Mucosa of stomach (tissue), 1 donor: ENCODE measurements at regions not wholly inside any gene's neighbourhood (a gene's known extent, or its start where the extent isn't known, plus 50 kb on each side); places are given as distances from the start of the nearest gene placed in this dataset.

Source experiments
- H3K27me3 ChIP-seq: one replicate; pipeline ENCODE4 v1.7.0; 2013; ENCODE audit warnings: mild to moderate bottlenecking, low read length; ENCODE audit not compliant: control insufficient read depth, insufficient read depth
- H3K36me3 ChIP-seq: one replicate; pipeline ENCODE4 v1.7.0; 2013; ENCODE audit warnings: low read length; ENCODE audit not compliant: control insufficient read depth, insufficient read depth
- H3K4me1 ChIP-seq: one replicate; pipeline ENCODE4 v1.7.0; 2013; ENCODE audit warnings: mild to moderate bottlenecking, low read length; ENCODE audit not compliant: control insufficient read depth, insufficient read depth
- H3K4me3 ChIP-seq: one replicate; pipeline ENCODE4 v1.7.0; 2013; ENCODE audit warnings: low read length
- H3K9ac ChIP-seq: one replicate; pipeline ENCODE4 v1.7.0; 2013; ENCODE audit warnings: mild to moderate bottlenecking, low read length, moderate library complexity
- H3K9me3 ChIP-seq: one replicate; pipeline ENCODE4 v1.7.0; 2013; ENCODE audit warnings: mild to moderate bottlenecking, low read length, moderate library complexity; ENCODE audit not compliant: control insufficient read depth
- donor health status: Pancreatic carcinoma.

DNA sequence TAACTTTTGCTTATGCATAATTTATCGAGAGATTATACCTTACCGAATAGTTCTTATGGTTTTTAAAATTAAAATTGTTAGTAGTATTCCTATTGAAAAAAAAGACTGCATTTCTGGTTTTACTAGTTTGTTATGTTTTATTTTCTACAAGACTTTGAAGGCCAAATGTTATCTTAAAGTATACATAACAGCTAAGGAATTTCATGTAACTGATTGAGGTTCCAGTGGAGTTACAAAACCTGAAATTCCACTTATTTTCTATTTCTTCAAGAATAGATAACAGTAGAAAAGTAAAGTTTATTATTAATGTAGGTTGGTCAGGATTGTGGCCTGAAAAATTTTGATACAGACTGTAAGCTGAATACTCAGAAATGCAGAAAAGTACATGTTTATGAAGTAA lies 1216.0 kb upstream of the PCDH20 start:
- Histone ChIP-seq H3K36me3 (no peaks in the 10 kb centered on the region), H3K4me1 (no peaks in the 10 kb centered on the region), H3K4me3 (no peak overlapping the region), H3K27me3 (no peaks in the 10 kb centered on the region), H3K9me3 (no peaks in the 10 kb centered on the region), H3K9ac (no peak overlapping the region)

DNA sequence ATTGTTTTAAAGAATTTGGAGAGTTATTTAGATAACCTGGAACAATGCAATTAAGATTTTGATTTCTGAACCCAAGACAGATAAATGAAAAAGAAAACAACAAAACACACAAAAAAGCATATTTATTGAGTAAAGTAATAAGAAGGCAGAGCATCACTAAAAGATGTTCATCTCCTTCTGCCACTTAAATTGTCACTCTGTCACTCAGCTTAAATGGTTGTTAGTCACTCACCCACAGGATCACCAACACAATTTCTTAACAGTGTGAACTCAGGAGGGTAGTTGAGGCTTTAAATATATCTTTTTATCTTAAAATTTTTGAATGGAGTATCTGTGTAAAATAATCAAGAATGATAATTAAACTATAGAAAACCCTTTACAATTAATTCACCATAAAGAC lies 1215.5 kb upstream of the PCDH20 start:
- Histone ChIP-seq H3K9me3 (no peaks in the 10 kb centered on the region), H3K27me3 (no peaks in the 10 kb centered on the region), H3K4me3 (no peak overlapping the region), H3K9ac (no peak overlapping the region), H3K36me3 (no peaks in the 10 kb centered on the region), H3K4me1 (no peaks in the 10 kb centered on the region)

DNA sequence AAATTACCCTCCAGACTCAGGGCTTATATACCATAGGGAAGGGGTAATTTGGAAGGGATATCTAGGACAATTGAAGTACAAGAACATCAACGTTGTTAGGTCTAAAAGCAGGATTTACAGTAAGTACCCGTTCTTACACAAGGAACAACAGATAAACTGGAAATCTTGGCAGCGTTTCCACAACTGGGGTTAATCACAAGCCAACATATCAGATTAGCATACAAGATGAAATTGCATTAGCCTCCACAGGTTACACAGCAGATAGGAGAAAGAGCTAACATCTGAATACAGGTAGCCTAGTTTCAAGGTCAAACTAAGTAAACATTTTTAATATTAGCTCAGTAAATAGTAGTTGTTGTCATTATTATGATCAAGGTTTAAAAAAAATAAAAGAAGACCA lies 1214.0 kb upstream of the PCDH20 start:
- no peaks in the 10 kb centered on the region for H3K27me3 ChIP-seq
- H3K4me3 ChIP-seq, result no peak overlapping the region
- no peaks in the 10 kb centered on the region for H3K9me3 ChIP-seq
- no peaks in the 10 kb centered on the region for H3K36me3 ChIP-seq
- H3K9ac ChIP-seq, result no peak overlapping the region
- no peaks in the 10 kb centered on the region for H3K4me1 ChIP-seq

DNA sequence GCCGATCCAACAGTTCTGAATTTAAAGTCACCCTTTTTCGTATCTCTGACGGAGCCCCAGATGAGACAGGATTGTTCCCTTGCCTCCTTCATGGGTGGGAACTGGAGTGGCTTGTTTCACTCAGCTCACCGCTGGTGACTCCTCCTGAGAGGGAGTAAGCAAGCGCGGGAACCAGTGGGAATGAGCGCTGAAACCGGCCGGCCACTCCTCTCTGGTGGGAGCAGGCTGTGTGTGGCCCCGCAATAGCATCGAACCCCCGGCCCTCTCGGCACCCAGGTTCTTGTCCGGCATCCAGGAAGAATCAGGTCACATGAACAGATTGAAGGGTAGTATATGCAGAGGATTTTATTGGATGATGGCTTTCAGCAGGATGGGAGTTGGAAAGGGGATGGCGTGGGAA lies 1211.6 kb upstream of the PCDH20 start:
- Histone ChIP-seq H3K4me3 (no peak overlapping the region), H3K9ac (no peak overlapping the region), H3K9me3 (no peaks in the 10 kb centered on the region), H3K27me3 (no peaks in the 10 kb centered on the region), H3K4me1 (no peaks in the 10 kb centered on the region), H3K36me3 (no peaks in the 10 kb centered on the region)

DNA sequence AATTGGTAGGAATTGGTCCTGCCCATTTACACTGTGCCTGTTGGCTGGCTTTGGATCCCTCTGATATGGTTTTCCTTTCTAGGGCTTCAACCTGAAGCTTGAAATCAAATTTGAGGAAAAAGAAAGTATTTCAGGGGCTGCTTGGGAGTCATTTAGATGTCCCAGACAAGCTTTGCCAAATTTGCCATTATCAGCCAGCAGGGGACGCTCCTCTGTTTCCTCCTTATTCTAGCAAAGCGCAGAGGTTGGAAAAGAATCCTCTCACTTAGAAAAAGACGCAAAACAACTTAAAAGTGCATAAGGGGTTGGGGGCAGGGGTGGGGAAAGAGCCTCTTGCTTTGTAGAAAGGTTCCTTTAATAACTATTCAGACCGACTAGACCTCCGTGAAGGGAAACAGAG lies 1211.1 kb upstream of the PCDH20 start:
- no peaks in the 10 kb centered on the region for H3K27me3 ChIP-seq
- H3K36me3 ChIP-seq, result no peaks in the 10 kb centered on the region
- H3K9me3 ChIP-seq, result no peaks in the 10 kb centered on the region
- no peaks in the 10 kb centered on the region for H3K4me1 ChIP-seq
- no peak overlapping the region for H3K4me3 ChIP-seq
- H3K9ac ChIP-seq, result no peak overlapping the region

DNA sequence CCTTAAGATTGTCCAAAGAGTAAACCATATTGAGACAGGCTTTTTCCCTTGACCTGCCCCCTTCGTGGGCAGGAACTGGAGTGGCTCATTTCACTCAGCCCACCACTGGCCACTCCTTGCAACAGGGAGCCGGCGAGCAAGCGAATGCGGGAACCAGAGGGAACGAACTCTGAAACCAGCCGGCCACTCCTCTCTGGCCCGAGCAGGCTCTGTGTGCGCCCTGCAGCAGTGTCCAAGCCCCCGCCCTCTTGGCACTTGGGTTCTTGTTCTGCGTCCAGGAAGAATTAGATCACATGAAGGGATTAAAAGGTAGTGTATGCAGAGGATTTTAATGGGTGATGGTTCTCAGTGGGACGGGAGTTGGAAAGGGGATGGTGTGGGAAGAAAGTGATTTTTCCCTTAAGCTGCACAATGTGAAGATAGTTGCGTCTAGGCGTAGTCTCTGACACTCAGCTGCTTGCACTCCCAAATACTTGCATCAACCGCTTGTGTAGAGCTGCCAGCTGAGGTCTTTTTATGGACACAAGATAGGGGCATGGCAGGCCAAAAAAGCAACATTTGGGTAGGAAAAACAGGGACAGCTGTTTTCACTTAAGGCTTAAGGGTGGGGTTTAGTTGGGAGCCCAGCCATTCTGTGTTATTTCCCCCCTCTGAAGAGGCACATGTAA lies 1209.7 kb upstream of the PCDH20 start:
- Histone ChIP-seq H3K9ac (no peak overlapping the region), H3K27me3 (no peaks in the 10 kb centered on the region), H3K4me3 (no peak overlapping the region), H3K9me3 (no peaks in the 10 kb centered on the region), H3K36me3 (no peaks in the 10 kb centered on the region), H3K4me1 (no peaks in the 10 kb centered on the region)

DNA sequence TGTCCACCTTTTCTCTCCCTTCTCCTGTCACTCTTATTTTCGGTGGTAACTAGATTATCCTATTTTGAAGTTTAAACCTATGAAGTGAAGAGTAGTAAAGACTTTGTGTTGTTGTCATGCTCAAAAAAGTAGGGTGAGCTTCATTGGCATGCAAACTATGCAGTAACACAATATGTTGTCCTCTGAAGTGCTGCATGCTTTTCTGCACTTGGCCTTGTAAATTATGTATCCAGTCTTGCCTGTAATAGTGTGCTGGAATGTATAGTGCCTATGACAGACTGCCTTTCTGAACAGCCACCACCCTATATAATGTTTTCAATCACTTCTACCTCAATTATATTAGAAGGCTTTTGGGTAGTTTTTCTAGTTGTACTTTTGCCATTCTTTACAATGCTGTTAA lies 1198.2 kb upstream of the PCDH20 start:
- Histone ChIP-seq H3K9me3 (no peaks in the 10 kb centered on the region), H3K4me3 (no peak overlapping the region), H3K36me3 (no peaks in the 10 kb centered on the region), H3K4me1 (no peaks in the 10 kb centered on the region), H3K27me3 (no peaks in the 10 kb centered on the region), H3K9ac (no peak overlapping the region)

DNA sequence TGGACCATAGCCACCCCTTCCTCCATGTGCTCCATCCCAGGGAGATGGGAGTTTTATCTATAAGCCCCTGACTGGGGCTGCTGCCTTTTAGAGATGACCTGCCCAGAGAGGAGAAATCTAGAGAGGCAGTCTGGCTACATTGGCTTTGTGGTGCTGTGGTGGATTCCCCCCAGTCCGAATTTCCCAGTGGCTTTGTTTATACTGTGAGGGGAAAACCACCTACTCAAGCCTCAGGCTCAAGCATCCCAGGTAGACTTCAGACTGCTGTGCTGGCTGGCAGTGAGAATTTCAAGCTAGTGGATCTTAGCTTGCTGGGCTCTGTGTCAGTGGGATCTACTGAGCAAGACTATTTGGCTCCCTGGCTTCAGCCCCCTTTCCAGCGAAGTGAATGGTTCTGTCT lies 1195.7 kb upstream of the PCDH20 start:
- no peak overlapping the region for H3K4me3 ChIP-seq
- H3K27me3 ChIP-seq, result no peaks in the 10 kb centered on the region
- H3K9me3 ChIP-seq, result no peaks in the 10 kb centered on the region
- H3K9ac ChIP-seq, result no peak overlapping the region
- H3K36me3 ChIP-seq, result no peaks in the 10 kb centered on the region
- H3K4me1 ChIP-seq, result no peaks in the 10 kb centered on the region

DNA sequence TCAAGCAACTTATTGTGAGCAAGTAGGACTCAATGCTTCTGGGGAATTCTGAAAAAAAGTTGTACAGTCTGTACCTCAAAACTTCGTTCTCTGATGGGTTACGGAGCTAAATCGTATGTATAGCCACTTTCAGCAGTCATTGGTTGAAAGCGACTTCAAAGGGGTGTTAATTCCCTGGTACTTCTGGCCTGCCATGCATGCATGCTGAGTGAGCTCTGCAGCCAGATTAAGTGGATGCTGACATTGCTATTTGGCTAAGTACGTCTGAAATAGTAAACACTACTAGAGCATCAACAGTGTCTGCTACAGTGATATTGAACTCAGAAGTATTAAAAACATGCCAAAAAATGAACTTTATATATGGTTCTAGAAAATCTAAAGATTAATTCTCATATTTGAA lies 1183.1 kb upstream of the PCDH20 start:
- H3K4me1 ChIP-seq, result no peaks in the 10 kb centered on the region
- H3K27me3 ChIP-seq, result no peaks in the 10 kb centered on the region
- H3K36me3 ChIP-seq, result no peaks in the 10 kb centered on the region
- H3K9ac ChIP-seq, result no peak overlapping the region
- no peak overlapping the region for H3K4me3 ChIP-seq
- H3K9me3 ChIP-seq, result no peaks in the 10 kb centered on the region

DNA sequence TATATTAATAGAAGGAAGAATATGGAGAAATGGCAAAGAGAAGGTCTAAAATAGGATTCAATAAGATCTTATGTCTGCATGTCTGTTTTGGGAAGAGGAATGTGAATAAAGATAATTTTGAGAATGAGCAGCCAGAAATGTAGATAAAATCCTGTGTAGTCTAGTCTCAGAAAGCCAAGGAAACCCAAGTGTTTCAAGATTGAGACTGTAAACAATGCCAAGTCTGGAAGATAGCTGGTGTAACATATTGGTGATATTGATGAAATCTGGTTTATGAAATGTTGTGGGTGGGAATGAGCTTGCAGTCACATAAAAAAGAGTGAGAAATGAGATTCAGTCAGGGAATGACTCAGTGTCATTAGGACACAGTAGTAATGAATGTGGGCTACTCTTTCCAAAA lies 1180.3 kb upstream of the PCDH20 start:
- no peaks in the 10 kb centered on the region for H3K4me1 ChIP-seq

DNA sequence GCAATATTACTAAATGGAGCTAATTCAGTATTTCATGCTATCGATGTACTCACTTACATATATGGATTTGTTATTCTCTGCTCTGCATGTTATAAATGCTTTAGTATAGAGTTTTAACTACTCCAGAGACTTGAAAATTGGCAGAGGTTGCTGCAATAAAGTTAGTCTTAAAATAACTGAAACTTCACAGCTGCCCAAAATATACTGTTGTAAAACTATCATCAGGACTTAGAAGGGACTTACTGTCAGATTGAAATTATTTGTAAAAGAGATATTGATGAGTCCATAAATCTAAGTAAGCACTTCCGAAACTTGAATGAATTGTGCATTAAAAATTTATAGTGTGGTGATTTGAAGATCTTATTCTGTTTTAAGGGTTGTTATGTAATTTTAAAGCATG lies 1178.2 kb upstream of the PCDH20 start:
- H3K4me1 ChIP-seq, result no peaks in the 10 kb centered on the region
- H3K36me3 ChIP-seq, result no peaks in the 10 kb centered on the region
- H3K4me3 ChIP-seq, result no peak overlapping the region

More for the DNA sequence above, 1180.3 kb upstream of the PCDH20 start:
- no peak overlapping the region for H3K9ac ChIP-seq
- H3K27me3 ChIP-seq, result no peaks in the 10 kb centered on the region
- no peak overlapping the region for H3K4me3 ChIP-seq
- no peaks in the 10 kb centered on the region for H3K9me3 ChIP-seq
- H3K36me3 ChIP-seq, result no peaks in the 10 kb centered on the region

DNA sequence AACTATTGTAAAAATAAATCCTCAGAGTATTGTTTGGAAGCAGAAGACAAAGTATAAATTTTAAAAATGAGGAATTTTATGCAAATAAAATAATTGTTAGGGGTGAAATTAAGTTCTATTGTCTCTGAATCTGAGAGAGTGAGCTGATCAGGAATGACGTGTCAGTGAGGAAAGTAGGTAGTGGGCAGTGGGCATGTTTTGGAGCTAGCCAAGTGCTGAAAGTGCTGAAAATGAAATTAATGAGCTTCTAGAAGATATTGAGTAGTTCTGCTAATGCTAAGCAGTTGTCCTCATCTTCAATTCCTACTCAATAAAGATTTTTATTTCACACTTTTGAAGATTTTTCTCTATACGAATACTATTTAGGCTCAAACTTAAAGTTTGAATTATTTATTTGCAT lies 1167.8 kb upstream of the PCDH20 start:
- no peaks in the 10 kb centered on the region for H3K4me1 ChIP-seq
- no peaks in the 10 kb centered on the region for H3K9me3 ChIP-seq
- no peak overlapping the region for H3K9ac ChIP-seq
- no peak overlapping the region for H3K4me3 ChIP-seq
- no peaks in the 10 kb centered on the region for H3K36me3 ChIP-seq
- no peaks in the 10 kb centered on the region for H3K27me3 ChIP-seq

More for the DNA sequence above, 1178.2 kb upstream of the PCDH20 start:
- Histone ChIP-seq H3K9me3 (no peaks in the 10 kb centered on the region), H3K27me3 (no peaks in the 10 kb centered on the region), H3K9ac (no peak overlapping the region)

DNA sequence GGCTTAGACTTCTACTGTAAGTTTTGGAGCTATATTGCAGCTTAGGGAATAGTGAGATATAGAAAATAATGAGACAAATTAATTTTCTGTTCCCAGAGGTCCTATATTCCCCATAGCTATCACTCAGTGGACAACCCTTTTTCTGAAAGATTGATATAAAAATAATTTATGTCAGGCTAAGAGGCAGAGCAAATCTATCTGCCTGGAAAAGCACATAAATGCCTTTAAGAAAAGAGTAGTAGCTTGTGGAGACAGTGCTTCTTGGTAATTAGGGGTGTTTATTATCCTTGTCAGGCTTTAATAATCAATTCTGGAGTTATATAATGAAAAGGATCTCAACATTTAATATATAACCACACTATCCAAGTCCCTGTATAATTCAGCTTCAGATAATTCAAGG lies 1162.8 kb upstream of the PCDH20 start:
- Histone ChIP-seq H3K27me3 (no peaks in the 10 kb centered on the region), H3K4me3 (no peak overlapping the region)

More for the DNA sequence above, 1162.8 kb upstream of the PCDH20 start:
- no peaks in the 10 kb centered on the region for H3K9me3 ChIP-seq
- no peaks in the 10 kb centered on the region for H3K4me1 ChIP-seq
- H3K36me3 ChIP-seq, result no peaks in the 10 kb centered on the region
- no peak overlapping the region for H3K9ac ChIP-seq
